COLO668 (cell line): ENCODE measurements at regions not wholly inside any gene's neighbourhood (a gene's known extent, or its start where the extent isn't known, plus 50 kb on each side); places are given as distances from the start of the nearest gene placed in this dataset.
"Not testable (repeated sequence)": the region's sequence is repeated elsewhere in the genome, so short reads cannot be mapped to it uniquely, and the experiment has no call there.

Experiments
- DNase-seq: peaks from one replicate; lab custom pipeline; 2025; ENCODE audit not compliant: unreplicated experiment; lab: John Stamatoyannopoulos, UW

DNA sequence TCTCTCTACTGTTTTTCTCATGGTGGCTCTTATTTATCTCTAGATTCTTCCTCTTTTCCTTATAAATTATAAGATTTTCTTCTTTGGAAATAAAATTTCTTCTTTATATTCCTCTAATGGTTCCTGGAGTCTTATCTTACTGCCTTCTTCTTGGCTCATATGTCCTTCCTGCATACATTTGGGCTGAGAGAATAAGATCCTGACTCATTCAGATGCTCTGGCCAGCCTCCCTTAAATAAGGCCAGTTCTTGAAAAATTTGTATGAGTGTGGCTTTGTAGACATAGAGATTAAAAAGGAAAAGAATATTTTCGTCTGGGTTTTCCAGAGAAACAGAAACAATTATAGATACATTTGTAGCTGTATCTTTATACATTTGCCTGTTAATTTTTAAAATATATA is 411.3 kb downstream of the KIF20B start:
- DNase-seq, result no peak

DNA sequence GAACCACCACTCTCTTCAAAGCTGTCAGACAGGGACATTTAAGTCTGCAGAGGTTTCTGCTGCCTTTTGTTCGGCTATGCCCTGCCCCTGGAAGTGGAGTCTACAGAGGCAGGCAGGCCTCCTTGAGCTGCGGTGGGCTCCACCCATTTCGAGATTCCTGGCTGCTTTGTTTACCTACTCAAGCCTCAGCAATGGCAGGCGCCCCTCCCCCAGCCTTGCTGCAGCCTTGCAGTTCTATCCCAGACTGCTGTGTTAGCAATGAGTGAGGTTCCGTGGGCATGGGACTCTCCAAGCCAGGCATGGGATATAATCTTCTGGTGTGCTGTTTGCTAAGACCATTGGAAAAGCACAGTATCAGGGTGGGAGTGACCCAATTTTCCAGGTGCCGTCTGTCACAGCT is 417.2 kb downstream of the KIF20B start:
- not testable (repeated sequence) for DNase-seq

DNA sequence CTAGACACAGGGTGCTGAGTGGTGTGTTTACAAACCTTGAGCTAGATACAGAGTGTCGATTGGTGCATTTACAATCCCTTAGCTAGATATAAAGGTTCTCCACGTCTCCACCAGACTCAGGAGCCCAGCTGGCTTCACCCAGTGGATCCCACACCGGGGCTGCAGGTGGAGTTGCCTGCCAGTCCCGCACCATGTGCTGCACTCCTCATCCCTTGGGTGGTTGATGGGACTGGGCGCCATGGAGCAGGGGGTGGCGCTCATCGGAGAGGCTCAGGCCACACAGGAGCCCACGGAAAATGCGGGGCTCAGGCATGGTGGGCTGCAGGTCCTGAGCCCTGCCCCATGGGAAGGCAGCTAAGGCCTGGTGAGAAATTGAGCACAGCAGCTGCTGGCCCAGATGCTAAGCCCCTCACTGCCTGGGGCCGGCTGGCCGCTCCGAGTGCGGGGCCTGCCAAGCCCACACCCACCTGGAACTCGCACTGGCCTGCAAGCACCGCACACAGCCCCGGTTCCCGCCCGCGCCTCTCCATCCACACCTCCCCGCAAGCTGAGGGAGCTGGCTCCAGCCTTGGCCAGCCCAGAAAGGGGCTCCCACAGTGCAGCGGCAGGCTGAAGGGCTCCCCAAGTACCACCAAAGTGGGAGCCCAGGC is 418.4 kb downstream of the KIF20B start:
- not testable (repeated sequence) for DNase-seq

DNA sequence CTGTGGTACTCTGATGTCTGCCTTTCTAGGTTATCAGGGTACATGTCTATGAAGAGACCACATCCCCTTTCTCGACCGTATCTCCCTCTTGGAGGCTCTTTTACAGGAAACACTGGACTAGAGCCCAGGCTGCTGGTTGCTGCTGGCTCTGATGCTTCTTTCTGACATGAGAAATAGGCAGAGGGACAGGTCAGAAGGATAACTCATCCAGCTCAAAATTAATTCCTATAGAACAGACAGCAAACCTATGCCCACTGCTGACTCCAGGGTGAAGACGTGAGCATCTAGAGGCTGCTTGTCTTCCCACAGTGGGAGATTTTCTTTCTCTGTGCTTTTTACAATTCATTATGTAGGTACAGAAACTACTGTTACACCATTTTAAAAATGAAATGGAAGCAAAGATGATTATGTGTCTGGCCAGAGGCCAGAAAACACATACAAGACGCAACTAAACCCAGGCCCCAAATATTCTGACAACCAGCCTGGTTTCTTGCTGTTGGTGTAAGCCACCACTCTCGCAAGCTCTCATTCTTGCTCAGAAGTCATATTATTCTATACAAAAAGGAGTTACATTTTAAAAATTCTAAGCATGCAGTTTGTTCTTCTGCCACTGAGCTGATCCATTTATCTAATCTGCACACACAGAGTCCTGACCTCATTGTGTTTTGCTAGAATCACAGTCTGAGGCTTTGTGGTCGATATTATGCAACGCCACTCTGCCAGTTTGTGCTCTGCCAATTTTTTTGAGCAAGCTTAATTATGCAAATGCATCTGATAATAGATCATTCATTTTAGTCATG is 424.3 kb downstream of the KIF20B start:
- DNase-seq, result no peak

DNA sequence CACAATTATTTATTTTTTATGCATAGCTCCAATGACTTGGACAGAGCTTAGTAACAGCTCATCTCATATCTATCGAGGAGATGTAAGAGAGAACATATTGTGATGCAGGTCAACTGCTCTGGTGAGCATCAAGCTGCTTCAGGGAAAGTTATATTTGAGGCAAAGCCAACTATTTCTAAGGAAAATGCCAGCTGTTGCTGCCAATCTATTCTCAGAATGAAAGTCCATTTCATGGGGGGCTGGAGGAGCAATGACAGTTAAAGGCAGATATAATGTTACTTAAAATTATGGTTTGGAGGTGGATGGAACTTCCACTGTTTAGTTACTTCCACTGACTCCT is 424.8 kb downstream of the KIF20B start:
- DNase-seq, result no peak

DNA sequence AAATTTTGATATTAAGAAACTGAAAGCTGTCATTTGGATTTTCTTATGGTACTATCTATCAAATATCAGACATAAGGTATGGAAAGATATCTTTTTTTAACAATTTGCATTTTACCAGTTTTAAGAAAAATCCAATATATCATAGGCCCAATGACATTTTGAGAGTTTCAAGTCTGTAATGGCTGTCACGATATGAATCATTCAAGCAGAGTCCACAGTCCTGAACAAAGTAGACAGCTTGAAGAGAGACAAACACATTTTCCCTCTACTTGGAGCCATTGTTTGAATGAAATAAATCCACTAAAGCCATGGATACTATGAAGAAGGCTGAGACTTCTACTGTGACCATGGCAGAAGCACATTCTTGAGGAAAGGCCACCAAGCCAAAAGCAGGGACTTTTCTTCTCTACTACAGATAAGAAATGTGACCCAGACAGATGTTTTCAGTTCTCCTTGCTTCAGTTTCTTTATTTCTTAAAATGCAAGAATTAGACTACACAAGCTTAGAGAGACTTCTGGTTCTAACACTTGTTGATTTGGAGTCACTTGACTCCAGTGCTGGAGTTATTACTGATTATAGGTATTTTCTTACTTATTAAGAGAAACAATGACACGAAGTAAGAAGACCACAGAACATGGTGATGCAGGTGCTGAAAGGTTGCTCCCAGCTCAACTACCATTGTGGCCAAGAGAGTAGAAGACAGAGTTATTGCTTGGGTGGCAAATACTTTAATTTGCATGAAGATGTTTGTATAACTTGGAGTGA is 429.1 kb downstream of the KIF20B start:
- no peak for DNase-seq

DNA sequence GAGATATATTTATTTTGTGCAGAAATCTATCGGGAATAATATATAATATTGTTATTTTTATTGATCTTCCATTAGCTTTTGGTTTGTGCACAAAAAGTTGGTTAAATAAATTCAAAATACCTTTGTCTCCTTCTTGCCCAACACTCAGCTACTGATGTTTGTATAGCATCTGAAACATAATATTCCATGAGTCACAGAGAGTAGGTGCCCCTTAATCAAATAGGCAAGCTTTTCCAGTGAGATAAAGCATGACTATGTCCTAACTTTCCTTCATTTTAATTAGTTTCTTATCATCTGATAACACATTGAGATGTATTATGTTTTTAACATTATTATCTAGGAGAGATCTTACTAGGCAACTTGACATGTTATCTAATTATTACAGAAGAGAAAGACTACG is 432.2 kb downstream of the KIF20B start:
- DNase-seq, result no peak

DNA sequence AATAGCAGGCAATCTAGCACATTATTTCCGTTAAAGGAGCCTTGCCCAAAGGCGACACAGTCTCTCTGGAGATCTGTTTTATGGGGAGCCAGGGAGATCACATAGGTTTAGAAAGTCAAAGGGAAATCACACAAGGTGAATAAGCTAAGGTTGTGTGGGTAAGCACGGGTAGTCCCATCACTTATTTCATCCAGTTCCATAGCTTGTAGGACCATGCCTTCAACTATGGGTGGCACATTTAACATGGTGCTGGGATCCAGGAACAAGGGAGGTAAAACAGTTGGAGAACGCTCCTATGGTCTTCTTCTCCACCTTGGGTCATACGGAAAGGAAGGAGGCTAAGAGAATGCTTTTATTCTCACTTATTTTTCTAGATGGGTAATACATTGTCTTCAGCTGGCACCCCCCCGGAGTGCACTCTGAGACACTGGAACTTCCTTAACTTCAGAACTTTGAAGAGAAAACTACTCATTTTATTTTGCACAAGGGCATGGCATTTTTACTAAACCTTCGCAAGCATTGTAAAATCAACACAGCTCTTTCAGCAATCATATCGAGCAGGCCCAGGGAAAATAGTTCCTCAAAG is 435.4 kb downstream of the KIF20B start:
- peak; percentile 6 for DNase-seq

DNA sequence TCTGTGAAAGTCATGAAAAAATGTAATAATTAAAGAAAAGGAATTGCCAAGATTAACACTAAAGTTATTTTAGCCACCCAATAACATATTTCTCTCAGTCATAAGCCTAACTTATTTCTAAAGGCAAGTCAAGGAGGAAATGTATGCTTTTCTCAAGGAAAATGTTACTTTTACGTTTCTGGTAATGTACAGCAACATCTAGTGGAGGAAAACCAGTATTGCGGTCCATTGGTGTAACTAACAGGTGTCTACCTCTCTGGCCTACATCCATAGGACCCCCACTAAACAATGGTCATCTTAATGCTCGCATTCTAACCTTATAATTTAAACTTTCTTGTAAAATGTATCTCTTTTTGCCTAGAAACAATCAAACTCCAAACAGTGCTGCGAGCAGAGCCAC is 437.5 kb downstream of the KIF20B start:
- no peak for DNase-seq

DNA sequence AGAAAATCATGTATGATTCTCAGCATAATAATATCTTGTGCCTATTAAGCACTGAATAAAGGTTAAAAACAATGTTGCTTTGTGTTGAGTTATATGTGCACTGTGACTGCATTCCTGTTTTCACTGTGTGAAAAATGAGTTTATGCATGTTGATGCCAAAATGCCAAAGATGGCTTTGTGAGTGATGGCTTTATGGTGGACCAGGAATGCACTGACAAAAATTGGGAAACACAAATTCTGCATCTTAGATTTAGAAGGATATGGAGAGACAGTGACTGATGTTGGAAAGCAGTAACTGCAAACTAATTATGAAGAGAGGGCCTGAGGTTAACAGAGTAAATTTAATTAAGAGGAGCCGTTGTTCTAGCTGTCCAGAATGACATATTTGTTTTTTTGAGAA is 440.4 kb downstream of the KIF20B start:
- no peak for DNase-seq

DNA sequence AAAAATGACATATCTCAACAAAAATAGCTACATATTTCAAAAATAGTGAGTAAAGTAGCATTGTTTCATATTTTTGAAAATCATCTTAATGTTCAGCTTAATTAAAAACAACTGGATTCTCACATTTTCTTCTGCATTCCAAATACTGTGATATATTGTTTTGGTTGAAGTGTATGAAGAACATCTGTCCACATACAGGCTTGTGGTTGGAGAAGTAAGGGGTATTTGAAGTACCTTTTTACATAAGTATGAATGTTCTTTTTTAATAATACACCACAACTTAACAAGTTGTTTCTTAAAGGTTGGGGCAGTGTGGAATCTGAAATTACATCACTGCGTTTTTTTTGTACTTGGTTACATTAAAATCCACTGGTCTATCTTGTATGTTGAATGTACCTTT is 442.5 kb downstream of the KIF20B start:
- DNase-seq, result no peak

DNA sequence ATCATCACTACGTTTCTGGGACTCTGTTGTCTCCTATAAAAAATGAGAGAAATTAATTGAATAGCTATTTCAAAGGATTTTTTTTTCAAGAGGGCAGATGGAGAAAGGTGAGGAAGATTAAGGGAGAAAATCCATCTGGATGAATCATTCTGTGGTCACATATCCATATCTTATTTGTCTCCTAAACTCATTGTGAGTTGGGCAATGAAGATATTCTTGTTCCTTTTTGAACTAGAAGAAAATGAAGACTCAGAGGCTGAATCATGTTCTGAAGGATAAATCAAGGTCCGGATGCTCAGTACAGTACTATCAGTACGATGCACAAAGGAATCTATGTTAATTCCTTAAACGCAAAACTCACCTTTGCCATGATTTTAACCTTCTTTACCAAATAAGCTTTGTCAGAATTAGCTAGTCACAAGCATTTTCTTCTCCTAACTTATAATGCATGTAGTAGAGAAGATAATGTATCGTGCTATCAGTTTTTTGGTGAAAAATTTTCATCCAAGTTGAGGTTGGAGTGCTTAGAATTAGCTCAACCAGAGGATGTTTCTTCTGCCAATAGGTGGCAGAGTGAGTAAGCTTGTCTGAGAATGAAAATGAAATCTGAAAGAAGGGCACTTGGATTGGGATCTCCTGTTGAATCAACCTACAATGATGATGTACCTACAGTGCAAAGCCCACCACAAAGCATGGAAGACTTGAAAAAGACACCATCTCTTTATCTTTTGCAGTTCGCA is 446.9 kb downstream of the KIF20B start:
- no peak for DNase-seq

DNA sequence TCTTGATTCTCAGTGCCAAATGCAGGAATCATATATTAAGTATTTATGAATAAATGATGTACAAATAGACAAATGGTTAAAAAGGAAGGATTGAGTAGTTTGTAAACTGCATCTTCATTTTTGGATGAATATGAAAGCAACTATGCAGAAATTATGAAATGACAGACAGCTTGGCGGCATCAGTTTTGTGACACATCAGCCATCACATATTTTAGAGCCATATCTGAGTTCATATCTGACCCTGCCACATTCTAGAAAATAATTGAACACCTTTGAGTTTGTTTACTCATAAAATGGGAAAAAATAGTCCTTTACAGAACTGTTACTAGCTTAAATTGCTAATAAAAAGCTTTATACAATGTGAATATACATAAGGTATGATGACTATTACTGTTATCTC is 448.2 kb downstream of the KIF20B start:
- no peak for DNase-seq

DNA sequence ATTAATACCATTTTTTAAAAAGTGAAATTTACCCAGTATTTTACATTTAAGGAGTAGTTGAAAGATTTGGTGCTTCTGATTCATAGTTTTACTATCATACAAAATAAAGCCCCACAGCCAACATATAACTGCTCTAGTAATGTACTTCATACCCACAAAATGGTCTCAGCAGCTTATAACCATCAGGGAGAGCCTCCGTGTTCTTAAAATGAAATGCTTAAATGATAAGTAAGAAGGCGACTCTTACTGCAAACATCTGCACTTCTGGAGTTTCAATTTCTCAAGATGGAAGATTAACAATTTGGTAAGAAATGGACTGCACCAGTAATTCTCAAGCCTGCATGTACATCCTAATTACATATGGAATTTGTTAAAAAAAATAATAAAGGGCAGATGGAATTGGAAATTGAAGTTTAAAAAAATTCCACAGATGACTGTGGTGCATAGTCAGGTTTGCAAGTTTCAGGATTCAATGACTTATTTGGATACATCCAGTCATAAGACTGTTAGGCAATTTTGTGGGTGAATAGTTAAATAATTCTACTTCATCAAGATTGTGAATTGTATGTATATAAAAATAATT is 461.0 kb downstream of the KIF20B start:
- no peak for DNase-seq

DNA sequence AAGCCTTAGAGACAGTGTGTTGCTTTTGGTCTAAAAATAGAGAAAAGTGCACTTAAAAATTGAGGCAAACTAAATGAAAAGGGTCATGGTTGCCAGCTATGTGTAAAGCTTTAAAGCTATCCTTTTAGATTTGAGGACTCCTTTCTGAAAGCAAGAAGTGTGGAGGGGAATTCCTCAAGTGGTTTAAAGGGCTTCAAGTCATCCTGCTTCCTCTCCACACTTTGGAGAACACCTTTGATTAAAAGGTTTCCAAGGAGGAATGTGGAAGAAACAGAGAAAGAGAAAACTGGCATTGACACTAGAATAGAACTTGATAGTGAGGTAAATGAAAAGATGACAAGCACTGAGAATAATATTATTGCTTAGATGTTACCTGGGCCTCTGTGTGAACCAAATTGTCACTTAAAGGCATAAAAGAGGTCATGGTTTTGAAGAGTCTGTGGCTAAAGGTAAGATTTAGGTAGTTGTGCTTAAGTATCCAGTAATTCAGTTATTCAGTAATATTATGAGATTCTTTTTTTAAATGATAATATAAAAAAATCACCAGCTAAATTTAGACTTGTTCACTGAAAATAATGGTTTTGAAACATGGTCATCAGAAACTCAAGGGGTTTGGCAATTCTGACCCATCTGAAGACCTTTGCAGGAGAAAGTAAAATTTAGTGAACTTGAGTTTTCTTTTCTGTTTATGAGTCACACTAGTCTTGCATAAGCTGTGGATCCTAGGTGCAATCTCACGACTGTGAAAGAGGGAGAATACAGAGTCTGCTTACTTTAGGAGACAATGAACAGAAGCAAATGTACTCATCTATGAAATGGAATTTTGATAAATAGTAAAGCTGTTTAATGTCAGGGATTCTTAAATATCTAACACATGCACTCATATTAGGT is 466.0 kb downstream of the KIF20B start:
- no peak for DNase-seq

DNA sequence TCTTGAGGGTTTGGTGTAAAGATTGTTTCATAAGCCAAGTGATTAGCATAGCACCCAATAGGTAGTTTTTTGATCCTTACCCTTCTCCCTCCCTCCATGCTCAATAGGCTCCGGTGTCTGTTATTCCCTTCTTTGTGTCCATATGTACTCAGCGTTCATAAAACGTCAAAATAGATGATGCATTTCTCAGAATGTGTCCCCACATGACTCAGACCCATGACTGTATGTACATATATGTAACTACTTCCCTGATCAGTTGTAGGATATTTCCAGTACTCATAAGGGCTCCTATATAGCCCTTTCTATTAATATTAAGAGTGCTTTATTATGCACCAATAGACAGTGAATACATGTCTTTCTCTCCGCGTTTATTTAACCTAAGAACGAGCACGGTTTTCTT is 466.9 kb downstream of the KIF20B start:
- no peak for DNase-seq

DNA sequence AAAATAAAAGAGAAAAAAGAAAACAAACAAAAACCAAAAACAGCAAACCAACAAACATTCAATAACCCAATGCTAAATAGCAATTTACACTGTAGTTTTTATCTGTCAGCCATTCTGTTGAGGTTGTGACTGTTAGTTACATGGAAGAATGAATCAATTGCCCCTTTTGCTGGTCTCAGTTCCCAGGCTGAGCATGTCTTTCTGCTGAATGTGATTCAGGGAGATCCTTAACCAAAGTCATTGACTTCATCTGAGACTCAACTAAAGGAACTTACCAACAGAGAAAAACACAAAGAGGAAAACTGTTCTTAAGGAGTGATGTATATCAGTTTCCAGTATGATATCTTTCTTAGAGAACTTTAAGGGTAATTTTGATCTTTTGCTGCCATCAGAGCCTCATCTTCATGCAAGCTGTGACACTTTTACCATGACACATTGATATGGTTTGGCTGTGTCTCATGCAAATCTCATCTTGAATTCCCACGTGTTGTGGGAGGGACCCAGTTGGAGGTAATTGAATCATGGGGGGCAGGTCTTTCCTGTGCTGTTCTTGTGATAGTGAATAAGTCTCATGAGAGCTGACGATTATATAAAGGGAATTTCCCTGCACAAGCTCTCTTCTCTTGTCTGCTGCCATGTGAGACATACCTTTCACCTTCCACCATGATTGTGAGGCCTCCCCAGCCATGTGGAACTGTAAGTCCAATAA is 469.8 kb downstream of the KIF20B start:
- DNase-seq, result no peak

DNA sequence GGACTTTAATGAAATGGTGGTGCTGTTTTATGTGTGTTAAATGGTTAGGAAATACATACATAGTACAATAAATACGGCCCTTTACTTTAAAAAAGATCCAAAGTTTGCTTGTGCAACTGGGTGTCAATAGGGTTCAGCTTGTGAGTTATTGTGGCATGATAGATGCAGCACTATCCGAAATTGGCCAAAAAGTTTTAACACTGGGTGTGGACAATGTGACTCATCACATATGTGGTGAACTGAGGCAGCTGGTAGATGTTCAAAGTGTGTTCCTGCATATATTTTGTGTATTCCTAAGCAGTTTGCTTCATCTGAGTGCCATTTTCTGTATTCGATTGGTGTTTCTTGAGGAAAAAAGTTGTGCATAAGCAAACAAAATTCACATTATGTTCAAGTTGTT is 473.1 kb downstream of the KIF20B start:
- DNase-seq, result no peak

DNA sequence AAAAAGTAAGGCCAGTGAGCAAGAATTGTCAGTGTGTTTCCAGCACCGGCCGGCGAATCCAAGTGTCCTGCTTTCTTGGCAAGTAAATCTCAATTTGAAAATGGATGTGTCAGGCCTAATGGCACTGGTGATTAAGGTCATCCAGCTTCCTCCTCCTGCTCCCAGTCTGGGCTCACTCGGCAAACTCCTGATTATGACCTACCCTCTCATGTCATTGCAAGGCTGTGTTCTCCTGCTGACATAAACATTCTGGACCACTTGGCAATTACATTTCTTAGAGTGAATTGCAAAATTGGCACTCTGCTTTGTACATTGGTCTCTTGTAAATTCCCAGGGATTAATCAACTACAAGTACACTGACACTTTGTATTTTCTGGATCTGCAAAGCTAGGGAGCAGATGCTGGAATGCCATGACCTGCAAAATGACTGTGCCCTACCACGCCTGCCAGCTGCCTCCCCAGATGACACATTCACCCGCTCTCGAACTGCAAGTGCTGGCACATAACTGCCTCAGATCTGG is 473.8 kb downstream of the KIF20B start:
- no peak for DNase-seq
